BJ (cell line): ENCODE measurements at regions not wholly inside any gene's neighbourhood (a gene's known extent, or its start where the extent isn't known, plus 50 kb on each side); places are given as distances from the start of the nearest gene placed in this dataset.
"Not testable (repeated sequence)": the region's sequence is repeated elsewhere in the genome, so short reads cannot be mapped to it uniquely, and the experiment has no call there.

ENCODE experiments used
- CTCF ChIA-PET: fragments of 350-600 bp; formaldehyde crosslinking; extraction: SDS; loops from one replicate; lab custom pipeline; 2021; ENCODE audit warnings: antibody characterized with exemption, inconsistent platforms; lab: Yijun Ruan, JAX
- POLR2A ChIA-PET: fragments of 300-600 bp; sonication (Branson Sonifier 250); formaldehyde crosslinking; extraction: SDS; loops from one replicate; lab custom pipeline; 2021; ENCODE audit warnings: antibody characterized with exemption; lab: Charles Lee
- DNase-seq: peaks from one replicate; pipeline ENCODE4 v3.0.0-alpha.2; 2011; ENCODE audit warnings: low read depth
- H3K27me3 ChIP-seq: 2 replicates; pipeline ENCODE4 v1.6.0; 2011; ENCODE audit warnings: low read length; ENCODE audit not compliant: control insufficient read depth, insufficient read depth
- H3K36me3 ChIP-seq: 2 replicates; pipeline ENCODE4 v1.5.1; 2011; ENCODE audit warnings: low read length; ENCODE audit not compliant: control insufficient read depth, insufficient read depth
- H3K4me3 ChIP-seq: 2 replicates; pipeline ENCODE4 v1.5.1; 2011; ENCODE audit warnings: low read depth, mild to moderate bottlenecking, control low read depth, low read length
- TF ChIP-seq, protein P1 (sequence below): IDR thresholded peaks from 2 replicates; pipeline ENCODE4 v1.5.1; 2011; ENCODE audit warnings: low read depth, mild to moderate bottlenecking, control low read depth, inconsistent platforms, low read length, moderate library complexity; ENCODE audit not compliant: insufficient read depth

DNA sequence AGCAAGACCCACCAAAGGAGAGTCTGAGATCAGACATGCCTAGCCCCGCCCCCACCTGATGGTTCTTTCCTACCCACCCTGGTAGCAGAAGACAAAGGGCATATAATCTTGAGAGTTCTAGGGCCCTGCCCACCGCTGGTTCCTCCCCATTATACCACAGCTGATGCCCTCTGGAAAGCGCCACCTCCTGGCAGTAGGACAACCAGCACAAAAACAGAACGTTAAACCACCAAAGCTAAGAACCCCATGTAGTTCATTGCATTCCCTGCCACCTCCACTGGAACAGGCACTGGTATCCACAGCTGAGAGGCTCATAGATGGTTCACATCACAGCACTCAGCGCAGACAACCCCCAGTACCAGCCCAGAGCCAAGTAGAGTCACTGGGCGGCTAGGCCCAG lies 81.2 kb upstream of the TRPC7 start:
- H3K27me3 ChIP-seq, result no peaks in the 10 kb centered on the region
- no peak for DNase-seq
- ChIA-PET POLR2A (no interaction called here), CTCF (interaction anchor here (1.1 kb wide), 1 partner anchor 17 kb away, joined by 3 read pairs; no protein-coding TSS in a partner anchor)
- no peaks in the 10 kb centered on the region for H3K36me3 ChIP-seq
- TF ChIP-seq, protein P1, sequence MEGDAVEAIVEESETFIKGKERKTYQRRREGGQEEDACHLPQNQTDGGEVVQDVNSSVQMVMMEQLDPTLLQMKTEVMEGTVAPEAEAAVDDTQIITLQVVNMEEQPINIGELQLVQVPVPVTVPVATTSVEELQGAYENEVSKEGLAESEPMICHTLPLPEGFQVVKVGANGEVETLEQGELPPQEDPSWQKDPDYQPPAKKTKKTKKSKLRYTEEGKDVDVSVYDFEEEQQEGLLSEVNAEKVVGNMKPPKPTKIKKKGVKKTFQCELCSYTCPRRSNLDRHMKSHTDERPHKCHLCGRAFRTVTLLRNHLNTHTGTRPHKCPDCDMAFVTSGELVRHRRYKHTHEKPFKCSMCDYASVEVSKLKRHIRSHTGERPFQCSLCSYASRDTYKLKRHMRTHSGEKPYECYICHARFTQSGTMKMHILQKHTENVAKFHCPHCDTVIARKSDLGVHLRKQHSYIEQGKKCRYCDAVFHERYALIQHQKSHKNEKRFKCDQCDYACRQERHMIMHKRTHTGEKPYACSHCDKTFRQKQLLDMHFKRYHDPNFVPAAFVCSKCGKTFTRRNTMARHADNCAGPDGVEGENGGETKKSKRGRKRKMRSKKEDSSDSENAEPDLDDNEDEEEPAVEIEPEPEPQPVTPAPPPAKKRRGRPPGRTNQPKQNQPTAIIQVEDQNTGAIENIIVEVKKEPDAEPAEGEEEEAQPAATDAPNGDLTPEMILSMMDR, result no peak
- no peak overlapping the region for H3K4me3 ChIP-seq

DNA sequence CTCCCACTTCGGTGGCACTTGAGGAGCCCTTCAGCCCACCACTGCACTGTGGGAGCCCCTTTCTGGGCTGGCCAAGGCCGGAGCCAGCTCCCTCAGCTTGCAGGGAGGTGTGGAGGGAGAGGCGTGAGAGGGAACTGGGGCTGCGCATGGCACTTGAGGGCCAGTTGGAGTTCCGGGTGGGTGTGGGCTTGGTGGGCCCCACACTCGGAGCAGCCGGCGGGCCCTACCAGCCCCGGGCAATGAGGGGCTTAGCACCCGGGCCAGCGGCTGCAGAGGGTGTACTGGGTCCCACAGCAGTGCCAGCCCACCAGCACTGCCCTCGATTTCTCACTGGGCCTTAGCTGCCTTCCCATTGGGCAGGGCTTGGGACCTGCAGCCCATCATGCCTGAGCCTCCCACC lies 78.8 kb upstream of the TRPC7 start:
- H3K27me3 ChIP-seq, DNase-seq, POLR2A ChIA-PET, H3K4me3 ChIP-seq, H3K36me3 ChIP-seq, CTCF ChIA-PET: not testable (repeated sequence)

DNA sequence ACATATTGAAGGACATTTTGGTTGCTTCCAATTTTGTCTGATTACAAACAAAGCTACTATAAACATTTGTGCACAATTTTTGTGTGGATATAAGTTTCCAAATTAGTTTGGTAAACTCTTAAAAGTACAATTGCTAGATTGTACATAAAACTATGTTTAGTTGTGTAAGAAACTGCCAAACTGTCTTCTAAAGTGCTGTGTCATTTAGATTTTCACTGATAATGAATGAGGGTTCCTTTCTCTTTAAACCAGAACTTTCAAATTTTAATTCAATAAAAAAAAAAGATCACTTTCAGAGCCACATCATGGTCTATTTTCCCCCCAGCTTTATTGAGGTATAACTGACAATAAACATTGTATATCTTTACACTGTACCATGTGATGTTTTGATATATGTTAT lies 74.0 kb upstream of the TRPC7 start:
- TF ChIP-seq, protein P1, result no peak
- Histone ChIP-seq H3K27me3 (no peaks in the 10 kb centered on the region), H3K36me3 (no peaks in the 10 kb centered on the region), H3K4me3 (no peak overlapping the region)
- no peak for DNase-seq
- CTCF ChIA-PET, result no interaction called here
- POLR2A ChIA-PET, result no interaction called here

DNA sequence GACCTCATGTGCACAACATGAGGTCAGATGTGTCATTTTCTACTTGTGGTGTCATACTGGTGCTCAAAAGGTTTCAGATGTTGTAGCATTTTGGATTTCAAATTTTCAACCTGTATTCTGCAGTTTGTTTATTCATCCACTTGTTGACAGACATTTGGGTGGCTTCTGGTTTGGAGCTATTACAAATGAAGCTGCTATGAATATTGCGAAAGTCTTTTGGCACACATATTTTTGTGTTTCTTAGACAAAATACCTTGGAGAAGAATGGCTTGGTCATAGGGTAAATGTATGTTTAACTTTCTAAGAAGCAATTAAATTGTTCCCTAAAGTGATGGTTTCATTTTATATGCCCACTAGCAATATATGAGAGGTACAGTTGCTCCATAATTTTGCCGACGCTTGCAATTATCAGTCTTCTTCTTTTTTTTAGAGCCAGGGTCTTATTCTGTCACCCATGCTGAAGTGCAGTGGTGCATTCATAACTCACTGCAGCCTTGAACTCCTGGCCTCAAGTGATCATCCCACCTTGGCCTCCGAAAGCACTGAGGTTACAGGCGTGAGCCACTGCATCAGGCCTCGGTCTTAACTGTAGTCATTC lies 70.7 kb upstream of the TRPC7 start:
- TF ChIP-seq, protein P1, result no peak
- DNase-seq, result no peak
- Histone ChIP-seq H3K27me3 (no peaks in the 10 kb centered on the region), H3K36me3 (no peaks in the 10 kb centered on the region), H3K4me3 (no peak overlapping the region)
- CTCF ChIA-PET, result no interaction called here
- POLR2A ChIA-PET, result no interaction called here

DNA sequence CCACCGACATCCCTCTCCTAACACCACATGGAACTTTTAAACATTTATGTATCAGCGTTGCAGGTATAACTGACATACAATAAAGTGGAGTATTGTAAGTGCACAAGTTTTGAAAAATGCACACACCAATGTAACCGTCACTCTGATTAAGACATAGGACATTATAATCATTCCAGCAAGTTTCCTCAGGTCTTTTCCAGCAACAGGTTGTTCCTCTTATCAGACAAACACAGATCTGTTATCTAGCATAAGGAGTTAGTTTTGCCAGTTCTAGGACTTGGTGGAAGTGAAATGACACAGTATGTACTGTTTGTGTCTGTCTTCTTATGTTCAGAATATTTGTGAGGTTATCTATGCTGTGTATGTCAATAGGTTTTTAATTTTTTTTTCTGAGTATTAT lies 69.5 kb upstream of the TRPC7 start:
- Histone ChIP-seq H3K4me3 (no peak overlapping the region), H3K36me3 (no peaks in the 10 kb centered on the region), H3K27me3 (no peaks in the 10 kb centered on the region)
- no peak for DNase-seq
- POLR2A ChIA-PET, result no interaction called here
- CTCF ChIA-PET, result no interaction called here
- TF ChIP-seq, protein P1, result no peak

DNA sequence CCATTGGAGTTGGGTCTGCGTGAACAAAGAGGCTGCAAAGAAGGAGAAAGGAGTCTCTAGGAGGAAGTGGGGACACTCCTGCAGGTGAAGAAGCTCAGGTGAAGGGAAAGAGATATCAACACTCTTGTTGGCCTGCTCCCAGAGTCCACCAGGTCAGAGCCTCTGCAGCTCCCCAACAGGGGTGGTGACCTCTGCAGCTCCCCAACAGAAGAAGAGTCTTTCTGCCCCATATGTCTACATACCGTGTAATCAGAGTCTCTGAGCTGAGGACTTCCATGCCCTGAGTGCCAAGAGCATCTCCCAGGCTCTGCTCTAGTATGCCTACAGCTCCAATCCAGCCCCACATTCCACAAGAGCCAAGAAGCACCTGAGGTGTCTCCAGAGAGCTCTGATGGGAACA lies 67.4 kb upstream of the TRPC7 start:
- Histone ChIP-seq H3K36me3 (no peaks in the 10 kb centered on the region), H3K4me3 (no peak overlapping the region), H3K27me3 (no peaks in the 10 kb centered on the region)
- ChIA-PET POLR2A (no interaction called here), CTCF (no interaction called here)
- TF ChIP-seq, protein P1, result no peak
- no peak for DNase-seq
